Thyroid gland (tissue), 4 donors: ENCODE measurements at regions not wholly inside any gene's neighbourhood (a gene's known extent, or its start where the extent isn't known, plus 50 kb on each side); places are given as distances from the start of the nearest gene placed in this dataset.
"Not testable (repeated sequence)": the region's sequence is repeated elsewhere in the genome, so short reads cannot be mapped to it uniquely, and the experiment has no call there.

ENCODE experiments used
- DNase-seq, 2 donors: peaks; one replicate each; pipeline ENCODE4 v3.0.0-alpha.2; 2019
- H3K27ac ChIP-seq, 3 donors: fragments of 200-600 bp; sonication (generic); 1 replicate in 2 of 3; 2 replicates in 1 of 3; pipeline ENCODE4 v1.5.1; 2016 to 2019; ENCODE audit warnings: mild to moderate bottlenecking in 1 of 3, moderate library complexity in 1 of 3
- H3K27me3 ChIP-seq: fragments of 200-600 bp; sonication (generic); one replicate; pipeline ENCODE4 v1.5.1; 2019
- H3K36me3 ChIP-seq, 2 donors: fragments of 200-600 bp; sonication (generic); one replicate each; pipeline ENCODE4 v1.5.1; 2016 to 2019
- H3K4me1 ChIP-seq, 2 donors: fragments of 200-600 bp; sonication (generic); one replicate each; pipeline ENCODE4 v1.5.1; 2017 to 2019
- H3K4me3 ChIP-seq, 3 donors: fragments of 200-600 bp; sonication (generic); replicated peaks in 1 of 3; 1 replicate in 2 of 3; 2 replicates in 1 of 3; pipeline ENCODE4 v1.5.1; 2016; ENCODE audit warnings: mild to moderate bottlenecking in 1 of 3
- H3K9me3 ChIP-seq: fragments of 200-600 bp; sonication (generic); one replicate; pipeline ENCODE4 v1.5.1; 2017
- CTCF ChIP-seq, 6 experiments: fragments of 200-600 bp in 3 of 6; fragments of 450-650 bp in 3 of 6; sonication (generic) in 3 of 6; IDR thresholded peaks; one replicate each; pipeline ENCODE4 v1.5.1; 2016 to 2019; ENCODE audit warnings: antibody characterized with exemption in 6 of 6, mild to moderate bottlenecking in 2 of 6, inconsistent platforms in 1 of 6, moderate library complexity in 1 of 6
- POLR2A ChIP-seq, 2 donors: fragments of 450-650 bp; IDR thresholded peaks; one replicate each; pipeline ENCODE4 v1.6.1; 2017; ENCODE audit warnings: antibody characterized with exemption in 2 of 2, mild to moderate bottlenecking in 2 of 2, moderate library complexity in 1 of 2
- WGBS, 2 donors: methylation state at CpG; one replicate each; pipeline ENCODE4 v1.1.5; 2017; 5-methylcytosine and 5-hydroxymethylcytosine counted together
- intact Hi-C: fragments of 100-400 bp; cut with DNase I; formaldehyde crosslinking; loops from one replicate; pipeline ENCODE4 v1.15.1; 2023

GRCh38 chr4:28092610-28093009 lies 1232.0 kb downstream of the STIM2 start:
- intact Hi-C loops, result no loop called here
- 76 to 82% methylated on average over 1 of the region's 1 CpG for WGBS, 2 donors
- Histone ChIP-seq H3K4me1 (no peaks in the 10 kb centered on the region), H3K27me3 (no peaks in the 10 kb centered on the region), H3K9me3 (no peaks in the 10 kb centered on the region), H3K27ac (no peak overlapping the region), H3K36me3 (no peaks in the 10 kb centered on the region), H3K4me3 (no peak overlapping the region)
- TF ChIP-seq CTCF (IDR thresholded peaks at IDR 0.05) (no peak), POLR2A (IDR thresholded peaks at IDR 0.05) (no peak)
- DNase-seq, result no peak

DNA sequence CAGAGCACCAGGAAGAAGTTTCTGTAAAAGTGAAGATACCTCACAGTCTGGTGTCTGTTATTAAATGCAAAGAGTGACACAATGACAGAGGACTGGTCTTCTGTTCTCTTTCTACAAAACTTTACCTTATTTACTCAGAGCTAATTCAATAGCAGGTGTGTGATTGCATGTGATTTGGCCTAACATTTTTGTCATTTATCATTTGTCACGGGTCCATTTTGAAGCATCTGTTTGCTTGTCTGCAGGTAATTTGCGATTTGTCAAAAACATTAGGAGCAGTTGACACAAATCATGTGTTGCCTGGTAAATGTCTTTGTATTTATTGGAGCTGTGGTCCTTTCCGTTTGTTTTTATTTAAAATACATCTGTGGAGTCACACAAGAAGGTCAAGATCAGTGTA lies 1232.4 kb downstream of the STIM2 start:
- H3K27ac ChIP-seq, result no peak overlapping the region
- TF ChIP-seq CTCF (IDR thresholded peaks at IDR 0.05) (no peak), POLR2A (IDR thresholded peaks at IDR 0.05) (no peak)
- 59 to 62% methylated on average over 3 of the region's 3 CpGs for WGBS, 2 donors
- intact Hi-C loops, result no loop called here
- H3K9me3 ChIP-seq, result no peaks in the 10 kb centered on the region
- no peak for DNase-seq
- H3K4me1 ChIP-seq, result no peaks in the 10 kb centered on the region
- H3K27me3 ChIP-seq, result no peaks in the 10 kb centered on the region
- H3K4me3 ChIP-seq, result no peak overlapping the region
- no peaks in the 10 kb centered on the region for H3K36me3 ChIP-seq

DNA sequence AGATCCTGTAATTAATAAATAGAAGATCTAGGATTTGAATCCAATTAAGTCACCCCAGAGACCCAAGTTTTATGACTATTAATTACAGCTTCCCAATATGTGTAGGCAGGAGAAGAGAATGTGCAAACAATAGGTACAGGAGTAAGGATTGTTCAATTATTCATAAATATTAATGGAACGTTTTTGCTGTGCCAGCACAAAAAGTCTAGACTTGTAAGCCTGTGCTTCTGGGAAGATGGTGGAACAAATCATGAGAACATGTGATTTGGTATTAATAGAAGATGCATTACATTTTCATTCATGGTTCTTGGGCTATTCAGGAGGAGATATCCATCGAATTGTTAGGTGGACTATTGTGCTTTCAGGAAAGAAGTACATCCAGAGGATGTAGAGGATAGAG lies 1240.9 kb downstream of the STIM2 start:
- 69 to 70% methylated on average over 2 of the region's 2 CpGs for WGBS, 2 donors
- TF ChIP-seq POLR2A (IDR thresholded peaks at IDR 0.05) (no peak), CTCF (IDR thresholded peaks at IDR 0.05) (no peak)
- DNase-seq, result no peak
- no peaks in the 10 kb centered on the region for H3K4me1 ChIP-seq
- intact Hi-C loops, result no loop called here
- no peak overlapping the region for H3K27ac ChIP-seq
- H3K27me3 ChIP-seq, result no peaks in the 10 kb centered on the region
- no peaks in the 10 kb centered on the region for H3K36me3 ChIP-seq
- H3K9me3 ChIP-seq, result no peaks in the 10 kb centered on the region
- no peak overlapping the region for H3K4me3 ChIP-seq

DNA sequence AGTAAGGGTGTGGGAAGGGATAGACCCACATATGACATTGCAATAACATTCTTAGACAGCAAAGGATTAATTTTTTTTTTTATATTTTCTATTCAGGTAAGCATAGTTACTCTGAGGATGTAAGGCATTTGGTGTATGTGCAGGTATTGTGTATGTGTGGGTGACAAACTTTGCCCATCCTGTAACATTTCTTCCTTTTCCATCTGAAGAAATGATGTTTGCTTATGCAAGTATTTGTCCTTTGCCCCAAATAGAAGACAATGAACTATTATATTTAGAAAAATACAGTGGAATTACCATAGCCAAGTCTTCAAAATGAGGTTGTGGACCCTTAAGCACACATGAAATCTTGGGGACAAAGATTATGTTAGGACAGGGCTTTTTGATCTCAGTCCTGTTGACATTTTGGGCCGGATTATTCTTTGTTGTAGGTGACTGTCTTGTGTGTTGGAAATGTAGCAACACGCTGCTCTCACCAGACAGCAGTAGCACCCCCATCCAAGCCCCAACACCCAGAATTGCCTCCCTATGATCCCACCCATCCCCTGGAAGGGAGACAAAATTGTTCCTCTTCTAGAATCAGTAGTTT lies 1244.7 kb downstream of the STIM2 start:
- intact Hi-C loops, result no loop called here
- Histone ChIP-seq H3K4me1 (no peaks in the 10 kb centered on the region), H3K36me3 (no peaks in the 10 kb centered on the region), H3K27ac (no peak overlapping the region), H3K9me3 (no peaks in the 10 kb centered on the region), H3K27me3 (no peaks in the 10 kb centered on the region), H3K4me3 (no peak overlapping the region)
- 80 to 84% methylated on average over 2 of the region's 2 CpGs for WGBS, 2 donors
- no peak for DNase-seq
- TF ChIP-seq CTCF (IDR thresholded peaks at IDR 0.05), result no peak
- no peak for TF ChIP-seq POLR2A (IDR thresholded peaks at IDR 0.05)

DNA sequence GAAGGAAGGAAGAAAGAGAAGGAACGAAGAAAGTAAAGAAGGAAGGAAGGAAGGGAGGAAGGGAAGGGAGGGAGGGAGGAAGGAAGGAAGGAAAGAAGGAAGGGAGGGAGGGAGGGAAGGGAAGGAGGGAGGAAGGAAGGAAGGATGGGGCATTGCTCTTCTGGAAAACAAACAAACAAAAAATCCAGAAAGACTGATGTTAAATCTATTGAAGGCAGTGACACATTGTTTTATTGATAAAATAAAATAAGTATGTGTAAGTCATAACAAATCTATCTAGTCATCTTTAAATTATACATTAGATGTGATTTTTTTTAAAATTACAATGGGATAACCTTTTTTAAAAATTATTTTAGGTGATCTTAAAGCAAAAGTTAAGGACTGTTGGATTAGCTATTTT lies 1245.5 kb downstream of the STIM2 start:
- no peak for DNase-seq
- TF ChIP-seq POLR2A (IDR thresholded peaks at IDR 0.05), result no peak
- H3K9me3 ChIP-seq, result no peaks in the 10 kb centered on the region
- WGBS, 2 donors, result 61 to 77% methylated on average over 1 of the region's 1 CpG
- no peaks in the 10 kb centered on the region for H3K4me1 ChIP-seq
- H3K36me3 ChIP-seq, result no peaks in the 10 kb centered on the region
- intact Hi-C loops, result no loop called here
- H3K4me3 ChIP-seq, result no peak overlapping the region
- H3K27me3 ChIP-seq, result no peaks in the 10 kb centered on the region
- no peak overlapping the region for H3K27ac ChIP-seq

GRCh38 chr4:28109801-28110200 lies 1249.2 kb downstream of the STIM2 start:
- intact Hi-C loops, result no loop called here
- H3K4me1 ChIP-seq, result no peaks in the 10 kb centered on the region
- H3K36me3 ChIP-seq, result no peaks in the 10 kb centered on the region
- H3K9me3 ChIP-seq, result no peaks in the 10 kb centered on the region
- H3K27me3 ChIP-seq, result no peaks in the 10 kb centered on the region
- no peak for DNase-seq
- TF ChIP-seq CTCF (IDR thresholded peaks at IDR 0.05) (no peak), POLR2A (IDR thresholded peaks at IDR 0.05) (no peak)
- no peak overlapping the region for H3K27ac ChIP-seq
- no peak overlapping the region for H3K4me3 ChIP-seq

DNA sequence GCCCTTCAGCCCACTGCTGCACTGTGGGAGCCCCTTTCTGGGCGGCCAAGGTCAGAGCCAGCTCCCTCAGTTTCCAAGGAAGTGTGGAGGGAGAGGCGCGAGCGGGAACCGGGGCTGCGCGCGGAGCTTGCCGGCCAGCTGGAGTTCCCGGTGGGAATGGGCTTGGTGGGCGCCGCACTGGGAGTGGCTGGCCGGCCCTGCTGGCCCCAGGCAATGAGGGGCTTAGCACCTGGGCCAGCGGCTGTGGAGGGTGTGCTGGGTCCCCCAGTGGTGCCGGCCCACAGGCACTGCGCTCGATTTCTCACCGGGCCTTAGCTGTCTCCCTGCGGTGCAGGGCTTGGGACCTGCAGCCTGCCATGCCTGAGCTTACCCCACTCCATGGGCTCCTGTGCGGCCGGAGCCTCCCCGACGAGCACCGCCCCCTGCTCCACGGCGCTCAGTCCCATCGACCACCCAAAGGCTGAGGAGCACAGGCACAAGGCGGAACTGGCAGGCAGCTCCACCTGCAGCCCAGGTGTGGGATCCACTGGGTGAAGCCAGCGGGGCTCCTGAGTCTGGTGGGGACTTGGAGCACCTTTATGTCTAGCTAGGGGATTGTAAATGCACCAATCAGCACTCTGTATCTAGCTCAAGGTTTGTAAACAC lies 1252.2 kb downstream of the STIM2 start:
- 98 to 100% methylated on average over 6 to 8 of the region's 29 CpGs for WGBS, 2 donors
- intact Hi-C loops, H3K36me3 ChIP-seq, H3K9me3 ChIP-seq, H3K27me3 ChIP-seq, H3K4me3 ChIP-seq, H3K4me1 ChIP-seq, DNase-seq, H3K27ac ChIP-seq: not testable (repeated sequence)

GRCh38 chr4:28113586-28113985 lies 1252.9 kb downstream of the STIM2 start:
- H3K27me3 ChIP-seq, H3K4me1 ChIP-seq, H3K36me3 ChIP-seq, H3K27ac ChIP-seq, DNase-seq, intact Hi-C loops, H3K9me3 ChIP-seq, H3K4me3 ChIP-seq: not testable (repeated sequence)
- WGBS, 2 donors, result 90 to 97% methylated on average over 16 of the region's 16 CpGs
